ENCODE measurements at regions not wholly inside any gene's neighbourhood (a gene's known extent, or its start where the extent isn't known, plus 50 kb on each side); places are given as distances from the start of the nearest gene placed in this dataset.

GRCh38 chr18:39030124-39030655, 1464.6 kb upstream of the CELF4 start (continued):
- TF ChIP-seq JUNB (IDR thresholded peaks at IDR 0.05; ENCODE audit: unreplicated experiment): no peak

GRCh38 chr18:39025531-39025930, 1459.9 kb upstream of the CELF4 start:
- Mint-ChIP-seq H3K27ac (no peak overlapping the region), H3K4me3 (no peak overlapping the region), H3K9me3 (no peaks in the 10 kb centered on the region), H3K36me3 (ENCODE audit: low read depth) (no peaks in the 10 kb centered on the region), H3K4me1 (no peaks in the 10 kb centered on the region), H3K27me3 (ENCODE audit: insufficient read depth, low read depth, poor library complexity) (no peaks in the 10 kb centered on the region)
- ATAC-seq (no peak), DNase-seq (ENCODE audit: low spot score) (no peak)
- no peaks in the 10 kb centered on the region for H3K79me2 ChIP-seq (replicated peaks; ENCODE audit: insufficient read depth)
- no peak overlapping the region for H3K4me3 ChIP-seq
- no peaks in the 10 kb centered on the region for H3K4me1 ChIP-seq (ENCODE audit: insufficient read depth)
- no peaks in the 10 kb centered on the region for H4K20me1 ChIP-seq (replicated peaks; ENCODE audit: insufficient read depth)
- H3K27ac ChIP-seq (ENCODE audit: low read depth): no peak overlapping the region
- H3K27me3 ChIP-seq (ENCODE audit: insufficient read depth): no peaks in the 10 kb centered on the region
- TF ChIP-seq STAT1 (IDR thresholded peaks at IDR 0.05; ENCODE audit: unreplicated experiment) (no peak), ZNF331 (CRISPR knock-in tag; IDR thresholded peaks at IDR 0.05; ENCODE audit: low read depth) (no peak), ZNF462 (CRISPR knock-in tag; IDR thresholded peaks at IDR 0.05) (no peak), EZH2phosphoT487 (IDR thresholded peaks at IDR 0.05; ENCODE audit: unreplicated experiment) (no peak), REST (IDR thresholded peaks at IDR 0.05; ENCODE audit: unreplicated experiment) (no peak), JUNB (IDR thresholded peaks at IDR 0.05; ENCODE audit: unreplicated experiment) (no peak), ETS1 (IDR thresholded peaks at IDR 0.05) (no peak)
- no peak overlapping the region for H2AFZ ChIP-seq
- no peaks in the 10 kb centered on the region for H3F3A ChIP-seq (replicated peaks; ENCODE audit: low read depth)
- no peak overlapping the region for H3K4me2 ChIP-seq
- H3K36me3 ChIP-seq (ENCODE audit: insufficient read depth): no peaks in the 10 kb centered on the region
- 0 out of 2 replicates have a peak, but pooled peaks cover 3% of the 10 kb centered on the region for H3K9me2 ChIP-seq (ENCODE audit: insufficient read depth)

Measured in GM23338 (cell line).